ENCODE measurements at regions not wholly inside any gene's neighbourhood (a gene's known extent, or its start where the extent isn't known, plus 50 kb on each side); places are given as distances from the start of the nearest gene placed in this dataset.

DNA sequence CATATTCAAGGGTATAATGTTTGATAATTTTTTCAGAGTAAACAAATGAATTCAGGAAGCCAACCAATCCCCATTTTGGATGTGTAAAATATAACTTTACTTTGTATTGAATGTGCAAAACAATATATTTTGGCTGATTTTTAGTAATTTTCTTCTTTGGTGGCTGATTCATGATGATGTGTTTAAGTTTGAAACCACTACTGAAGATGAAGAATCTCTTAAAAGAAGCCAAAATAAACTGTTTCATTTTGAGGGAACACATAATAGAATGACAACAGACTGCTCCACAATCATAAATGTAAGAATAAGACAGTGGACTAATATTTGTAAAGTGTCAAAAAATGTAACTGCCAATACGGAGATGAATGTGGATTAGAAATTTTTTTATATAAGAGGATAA is 52.5 kb upstream of the TRIM43 start:
- no peak overlapping the region for H3K4me3 ChIP-seq (ENCODE audit: control insufficient read depth, low read depth, low read length)
- DNase-seq (ENCODE audit: low read depth): peak; percentile 38
- TF ChIP-seq, protein P1, sequence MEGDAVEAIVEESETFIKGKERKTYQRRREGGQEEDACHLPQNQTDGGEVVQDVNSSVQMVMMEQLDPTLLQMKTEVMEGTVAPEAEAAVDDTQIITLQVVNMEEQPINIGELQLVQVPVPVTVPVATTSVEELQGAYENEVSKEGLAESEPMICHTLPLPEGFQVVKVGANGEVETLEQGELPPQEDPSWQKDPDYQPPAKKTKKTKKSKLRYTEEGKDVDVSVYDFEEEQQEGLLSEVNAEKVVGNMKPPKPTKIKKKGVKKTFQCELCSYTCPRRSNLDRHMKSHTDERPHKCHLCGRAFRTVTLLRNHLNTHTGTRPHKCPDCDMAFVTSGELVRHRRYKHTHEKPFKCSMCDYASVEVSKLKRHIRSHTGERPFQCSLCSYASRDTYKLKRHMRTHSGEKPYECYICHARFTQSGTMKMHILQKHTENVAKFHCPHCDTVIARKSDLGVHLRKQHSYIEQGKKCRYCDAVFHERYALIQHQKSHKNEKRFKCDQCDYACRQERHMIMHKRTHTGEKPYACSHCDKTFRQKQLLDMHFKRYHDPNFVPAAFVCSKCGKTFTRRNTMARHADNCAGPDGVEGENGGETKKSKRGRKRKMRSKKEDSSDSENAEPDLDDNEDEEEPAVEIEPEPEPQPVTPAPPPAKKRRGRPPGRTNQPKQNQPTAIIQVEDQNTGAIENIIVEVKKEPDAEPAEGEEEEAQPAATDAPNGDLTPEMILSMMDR (conservative IDR thresholded peaks at IDR 0.05; ENCODE audit: control insufficient read depth, insufficient read depth, low read depth, low read length): no peak

DNA sequence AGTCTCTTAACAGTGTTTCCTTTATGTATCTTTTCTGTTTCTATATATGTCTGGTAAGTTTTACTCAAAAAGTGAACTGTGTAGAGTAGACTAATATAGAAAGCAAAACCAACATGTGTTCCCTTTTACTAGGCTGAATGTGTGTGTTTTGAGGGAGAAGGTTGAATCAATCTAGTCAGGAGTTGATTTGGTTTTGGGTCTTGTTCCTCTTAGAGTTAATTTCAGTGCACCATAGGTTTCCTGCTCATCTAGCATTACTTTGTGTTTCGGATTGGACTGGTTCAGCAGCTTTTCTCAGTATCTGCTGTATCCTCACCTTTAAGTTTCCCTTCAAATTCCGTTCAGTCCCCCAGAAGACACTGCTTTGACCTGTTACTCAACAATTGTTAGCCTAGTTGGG is 52.0 kb upstream of the TRIM43 start:
- no peak for DNase-seq (ENCODE audit: low read depth)
- TF ChIP-seq, protein P1 (conservative IDR thresholded peaks at IDR 0.05; ENCODE audit: control insufficient read depth, insufficient read depth, low read depth, low read length): no peak
- no peak overlapping the region for H3K4me3 ChIP-seq (ENCODE audit: control insufficient read depth, low read depth, low read length)

Measured in fibroblast of mammary gland (primary cell).